DOHH2 (cell line): ENCODE measurements at regions not wholly inside any gene's neighbourhood (a gene's known extent, or its start where the extent isn't known, plus 50 kb on each side); places are given as distances from the start of the nearest gene placed in this dataset.

Experiments
- H3F3A ChIP-seq: fragments of 200-600 bp; sonication (generic), shearing (Covaris generic); 2 replicates; pipeline ENCODE4 v1.6.0; 2016; ENCODE audit warnings: antibody characterized with exemption, mild to moderate bottlenecking; ENCODE audit not compliant: control insufficient read depth, insufficient read depth
- H3K27ac ChIP-seq: fragments of 200-600 bp; sonication (generic); 2 replicates; pipeline ENCODE4 v1.5.1; 2014; ENCODE audit warnings: low read depth, mild to moderate bottlenecking, low read length, moderate library complexity
- H3K27me3 ChIP-seq: fragments of 200-600 bp; sonication (generic); 2 replicates; pipeline ENCODE4 v1.6.1; 2014; ENCODE audit warnings: mild to moderate bottlenecking, low read length, mixed read lengths; ENCODE audit not compliant: control insufficient read depth
- H3K36me3 ChIP-seq: fragments of 200-600 bp; sonication (generic); 2 replicates; pipeline ENCODE4 v1.6.1; 2014; ENCODE audit warnings: mild to moderate bottlenecking, low read length, moderate library complexity, mixed read lengths; ENCODE audit not compliant: control insufficient read depth
- H3K4me1 ChIP-seq: fragments of 200-600 bp; sonication (generic); 2 replicates; pipeline ENCODE4 v1.6.1; 2014; ENCODE audit warnings: mild to moderate bottlenecking, low read length, mixed read lengths; ENCODE audit not compliant: control insufficient read depth
- H3K4me2 ChIP-seq: fragments of 200-600 bp; sonication (generic); 2 replicates; pipeline ENCODE4 v1.6.0; 2014; ENCODE audit warnings: mild to moderate bottlenecking, low read length, moderate library complexity
- H3K4me3 ChIP-seq: fragments of 200-600 bp; sonication (generic); 2 replicates; pipeline ENCODE4 v1.5.1; 2014; ENCODE audit warnings: mild to moderate bottlenecking, low read length, mixed read lengths
- H3K79me2 ChIP-seq: fragments of 200-600 bp; sonication (generic); 2 replicates; pipeline ENCODE4 v1.6.1; 2014; ENCODE audit warnings: mild to moderate bottlenecking, low read length, mixed read lengths; ENCODE audit not compliant: control insufficient read depth
- H3K9me2 ChIP-seq: fragments of 200-600 bp; sonication (generic); replicated peaks from 2 replicates; pipeline ENCODE4 v1.6.1; 2014; ENCODE audit warnings: mild to moderate bottlenecking, low read length, mixed read lengths; ENCODE audit not compliant: control insufficient read depth
- H3K9me3 ChIP-seq: fragments of 200-600 bp; sonication (generic); 2 replicates; pipeline ENCODE4 v1.6.1; 2014; ENCODE audit warnings: antibody characterized with exemption, low read length, mixed read lengths; ENCODE audit not compliant: control insufficient read depth, insufficient read depth
- H4K20me1 ChIP-seq: fragments of 200-600 bp; sonication (generic); 2 replicates; pipeline ENCODE4 v1.6.0; 2014; ENCODE audit warnings: low read depth, mild to moderate bottlenecking, antibody characterized with exemption, low read length, moderate library complexity; ENCODE audit not compliant: control insufficient read depth, insufficient read depth
- CTCF ChIP-seq: fragments of 200-600 bp; sonication (generic); IDR thresholded peaks from one replicate; pipeline ENCODE4 v1.5.1; 2014; ENCODE audit warnings: antibody characterized with exemption, mild to moderate bottlenecking, low read depth, low read length; ENCODE audit not compliant: poor library complexity, severe bottlenecking
- EZH2phosphoT487 ChIP-seq: fragments of 200-600 bp; sonication (generic); IDR thresholded peaks from 2 replicates; pipeline ENCODE4 v1.6.1; 2017; ENCODE audit warnings: borderline replicate concordance, mild to moderate bottlenecking, antibody characterized with exemption, low read length, moderate library complexity, mixed read lengths

GRCh38 chr5:87867281-87867680, 401.4 kb downstream of the TMEM161B start:
- H3F3A ChIP-seq = no peaks in the 10 kb centered on the region
- H3K9me3 ChIP-seq = no peaks in the 10 kb centered on the region
- H3K9me2 ChIP-seq = no peaks in the 10 kb centered on the region
- H3K4me2 ChIP-seq = no peak overlapping the region
- H3K36me3 ChIP-seq = no peaks in the 10 kb centered on the region
- no peaks in the 10 kb centered on the region for H3K27me3 ChIP-seq
- H3K79me2 ChIP-seq = no peaks in the 10 kb centered on the region
- H4K20me1 ChIP-seq = no peaks in the 10 kb centered on the region
- TF ChIP-seq CTCF (no peak), EZH2phosphoT487 (no peak)
- H3K27ac ChIP-seq = no peak overlapping the region
- no peaks in the 10 kb centered on the region for H3K4me1 ChIP-seq
- no peak overlapping the region for H3K4me3 ChIP-seq

GRCh38 chr5:87853541-87853940, 415.1 kb downstream of the TMEM161B start:
- Histone ChIP-seq H3K9me2 (no peaks in the 10 kb centered on the region), H3K4me3 (no peak overlapping the region), H4K20me1 (no peaks in the 10 kb centered on the region), H3K27ac (no peak overlapping the region), H3K9me3 (no peaks in the 10 kb centered on the region), H3F3A (no peaks in the 10 kb centered on the region), H3K4me2 (no peak overlapping the region), H3K79me2 (no peaks in the 10 kb centered on the region), H3K4me1 (0 out of 2 replicates have a peak, but pooled peaks cover 3% of the 10 kb centered on the region), H3K36me3 (no peaks in the 10 kb centered on the region), H3K27me3 (no peaks in the 10 kb centered on the region)
- no peak for TF ChIP-seq EZH2phosphoT487
- TF ChIP-seq CTCF = no peak

- no peaks in the 10 kb centered on the region for H3K79me2 ChIP-seq
- H3K36me3 ChIP-seq = no peaks in the 10 kb centered on the region
- TF ChIP-seq CTCF (no peak), EZH2phosphoT487 (no peak)
- no peak overlapping the region for H3K4me3 ChIP-seq
- no peaks in the 10 kb centered on the region for H3K27me3 ChIP-seq
- no peak overlapping the region for H3K4me2 ChIP-seq
- H3F3A ChIP-seq = no peaks in the 10 kb centered on the region
- 0 out of 2 replicates have a peak, but pooled peaks cover 3% of the 10 kb centered on the region for H3K4me1 ChIP-seq
- no peaks in the 10 kb centered on the region for H3K9me2 ChIP-seq
- no peak overlapping the region for H3K27ac ChIP-seq
- H4K20me1 ChIP-seq = no peaks in the 10 kb centered on the region
- no peaks in the 10 kb centered on the region for H3K9me3 ChIP-seq
Observed at GRCh38 chr5:87851603-87852002, 417.0 kb downstream of the TMEM161B start.
